HUDEP-2 (cell line): ENCODE measurements at regions not wholly inside any gene's neighbourhood (a gene's known extent, or its start where the extent isn't known, plus 50 kb on each side); places are given as distances from the start of the nearest gene placed in this dataset.

ENCODE experiments used
- DNase-seq, 76 experiments: peaks; one replicate each; lab custom pipeline; 2025; ENCODE audit not compliant: unreplicated experiment in 76 of 76; lab: John Stamatoyannopoulos, UW

- no peak for DNase-seq
Measured at GRCh38 chr18:76580288-76580962, 85.4 kb upstream of the ZNF516 start.

GRCh38 chr18:76579301-76579695 lies 84.3 kb upstream of the ZNF516 start:
- no peak for DNase-seq

- no peak for DNase-seq
Measured at GRCh38 chr18:76578571-76579300, 83.7 kb upstream of the ZNF516 start.

- DNase-seq: no peak
Measured at GRCh38 chr18:76573325-76574025, 78.4 kb upstream of the ZNF516 start.

- no peak for DNase-seq
Measured at GRCh38 chr18:76572518-76573247, 77.6 kb upstream of the ZNF516 start.

- no peak for DNase-seq
Measured at GRCh38 chr18:76571689-76572088, 76.6 kb upstream of the ZNF516 start.

GRCh38 chr18:76570856-76571255 lies 75.8 kb upstream of the ZNF516 start:
- DNase-seq: no peak

GRCh38 chr18:76569644-76570419 lies 74.8 kb upstream of the ZNF516 start:
- DNase-seq: no peak

- DNase-seq: no peak
Measured at GRCh38 chr18:76568731-76569130, 73.7 kb upstream of the ZNF516 start.

- no peak for DNase-seq
Measured at GRCh38 chr18:76567835-76568445, 72.9 kb upstream of the ZNF516 start.

- no peak for DNase-seq
Measured at GRCh38 chr18:76566987-76567386, 71.9 kb upstream of the ZNF516 start.

- no peak for DNase-seq
Measured at GRCh38 chr18:76565238-76566173, 70.5 kb upstream of the ZNF516 start.

- DNase-seq: no peak
Measured at GRCh38 chr18:76564655-76565237, 69.7 kb upstream of the ZNF516 start.

GRCh38 chr18:76564117-76564516 lies 69.1 kb upstream of the ZNF516 start:
- DNase-seq: no peak

- DNase-seq: no peak
Measured at GRCh38 chr18:76562286-76563122, 67.5 kb upstream of the ZNF516 start.

GRCh38 chr18:76558881-76559667 lies 64.0 kb upstream of the ZNF516 start:
- no peak for DNase-seq

- no peak for DNase-seq
Measured at GRCh38 chr18:76557026-76557575, 62.1 kb upstream of the ZNF516 start.
